GM10266 (cell line): ENCODE measurements at regions not wholly inside any gene's neighbourhood (a gene's known extent, or its start where the extent isn't known, plus 50 kb on each side); places are given as distances from the start of the nearest gene placed in this dataset.

ENCODE experiments used
- DNase-seq: peaks from one replicate; pipeline ENCODE4 v3.0.0; 2012; ENCODE audit errors: extremely low spot score
- TF ChIP-seq, protein P1 (sequence below): IDR thresholded peaks from 2 replicates; pipeline ENCODE4 v1.5.1; 2012; ENCODE audit warnings: mild to moderate bottlenecking, low read depth; ENCODE audit not compliant: control insufficient read depth, insufficient read depth; ENCODE audit errors: missing control alignments

DNA sequence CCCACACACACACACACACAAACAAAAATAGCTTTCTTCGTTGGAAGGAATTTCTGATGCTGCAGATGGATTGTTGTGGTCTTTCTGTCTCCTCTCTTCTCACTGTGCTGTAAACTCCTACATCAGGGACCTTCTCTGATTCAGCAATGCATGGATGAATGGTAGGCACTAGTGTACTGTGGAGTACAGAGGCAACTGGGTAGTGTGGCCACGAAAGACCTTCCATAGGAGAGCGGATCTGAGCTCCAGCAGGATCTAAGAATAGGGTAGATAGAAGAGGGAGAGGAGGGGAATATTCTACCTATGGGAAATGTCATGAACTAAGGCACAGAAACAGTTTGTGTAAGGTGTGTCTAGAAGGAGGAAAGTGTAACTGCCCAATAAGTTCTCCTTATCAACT, 266.8 kb downstream of the MYCN start:
- TF ChIP-seq, protein P1, sequence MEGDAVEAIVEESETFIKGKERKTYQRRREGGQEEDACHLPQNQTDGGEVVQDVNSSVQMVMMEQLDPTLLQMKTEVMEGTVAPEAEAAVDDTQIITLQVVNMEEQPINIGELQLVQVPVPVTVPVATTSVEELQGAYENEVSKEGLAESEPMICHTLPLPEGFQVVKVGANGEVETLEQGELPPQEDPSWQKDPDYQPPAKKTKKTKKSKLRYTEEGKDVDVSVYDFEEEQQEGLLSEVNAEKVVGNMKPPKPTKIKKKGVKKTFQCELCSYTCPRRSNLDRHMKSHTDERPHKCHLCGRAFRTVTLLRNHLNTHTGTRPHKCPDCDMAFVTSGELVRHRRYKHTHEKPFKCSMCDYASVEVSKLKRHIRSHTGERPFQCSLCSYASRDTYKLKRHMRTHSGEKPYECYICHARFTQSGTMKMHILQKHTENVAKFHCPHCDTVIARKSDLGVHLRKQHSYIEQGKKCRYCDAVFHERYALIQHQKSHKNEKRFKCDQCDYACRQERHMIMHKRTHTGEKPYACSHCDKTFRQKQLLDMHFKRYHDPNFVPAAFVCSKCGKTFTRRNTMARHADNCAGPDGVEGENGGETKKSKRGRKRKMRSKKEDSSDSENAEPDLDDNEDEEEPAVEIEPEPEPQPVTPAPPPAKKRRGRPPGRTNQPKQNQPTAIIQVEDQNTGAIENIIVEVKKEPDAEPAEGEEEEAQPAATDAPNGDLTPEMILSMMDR = no peak
- no peak for DNase-seq

DNA sequence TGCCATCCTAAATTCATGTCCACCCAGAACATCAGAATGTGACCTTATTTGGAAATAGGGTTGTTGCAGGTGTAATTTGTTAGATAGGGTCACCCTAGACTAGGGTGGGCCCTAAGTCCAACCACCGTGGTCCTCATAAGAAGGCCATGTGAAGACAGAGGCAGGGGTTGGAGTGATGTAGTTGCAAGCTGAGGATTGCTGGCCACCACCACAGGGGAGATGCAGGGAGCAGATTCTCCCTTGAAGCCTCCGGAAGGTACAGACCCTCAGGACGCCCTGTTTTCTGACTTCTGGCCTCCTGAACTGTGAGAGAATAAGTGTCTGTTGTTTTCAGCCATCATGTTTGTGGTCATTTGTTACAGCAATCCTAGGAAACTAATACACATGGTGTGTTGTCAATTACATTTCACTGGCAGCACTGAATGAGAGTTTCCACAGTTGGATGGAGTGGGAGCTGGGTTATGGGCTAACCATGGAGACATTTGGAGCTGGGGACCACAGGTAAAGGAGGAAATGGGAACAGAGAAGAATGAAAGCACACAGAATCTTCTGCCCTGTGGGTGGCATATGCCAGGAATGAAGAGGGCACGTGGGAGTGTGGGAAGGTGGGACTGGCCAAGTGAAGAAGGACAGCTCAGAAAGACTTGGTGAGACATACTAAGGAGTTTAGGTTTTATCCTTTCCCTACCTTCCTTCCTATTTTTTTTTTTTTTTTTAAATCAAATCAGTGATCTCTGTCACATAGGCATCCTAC, 266.0 kb downstream of the MYCN start:
- TF ChIP-seq, protein P1 = no peak
- no peak for DNase-seq

DNA sequence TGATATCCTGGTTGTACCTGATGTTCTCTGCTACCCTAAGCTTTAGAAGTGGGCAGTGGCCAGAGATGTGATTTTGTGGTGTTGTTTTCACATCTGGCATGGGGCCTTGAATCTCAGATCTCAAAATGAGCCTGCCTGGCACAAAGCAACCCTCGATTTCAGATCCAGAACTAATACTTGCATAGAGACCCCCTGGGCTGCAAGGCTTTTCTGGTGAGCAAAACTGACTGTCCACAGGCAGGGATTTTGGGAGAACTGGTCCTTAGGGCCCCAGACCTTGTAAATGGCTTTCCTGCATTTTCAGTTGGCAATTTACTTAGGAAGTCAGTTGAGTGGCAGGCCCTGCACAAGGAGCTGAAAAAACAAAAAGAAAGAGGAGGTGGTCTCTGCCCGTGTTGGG, 265.3 kb downstream of the MYCN start:
- TF ChIP-seq, protein P1 = no peak
- no peak for DNase-seq

DNA sequence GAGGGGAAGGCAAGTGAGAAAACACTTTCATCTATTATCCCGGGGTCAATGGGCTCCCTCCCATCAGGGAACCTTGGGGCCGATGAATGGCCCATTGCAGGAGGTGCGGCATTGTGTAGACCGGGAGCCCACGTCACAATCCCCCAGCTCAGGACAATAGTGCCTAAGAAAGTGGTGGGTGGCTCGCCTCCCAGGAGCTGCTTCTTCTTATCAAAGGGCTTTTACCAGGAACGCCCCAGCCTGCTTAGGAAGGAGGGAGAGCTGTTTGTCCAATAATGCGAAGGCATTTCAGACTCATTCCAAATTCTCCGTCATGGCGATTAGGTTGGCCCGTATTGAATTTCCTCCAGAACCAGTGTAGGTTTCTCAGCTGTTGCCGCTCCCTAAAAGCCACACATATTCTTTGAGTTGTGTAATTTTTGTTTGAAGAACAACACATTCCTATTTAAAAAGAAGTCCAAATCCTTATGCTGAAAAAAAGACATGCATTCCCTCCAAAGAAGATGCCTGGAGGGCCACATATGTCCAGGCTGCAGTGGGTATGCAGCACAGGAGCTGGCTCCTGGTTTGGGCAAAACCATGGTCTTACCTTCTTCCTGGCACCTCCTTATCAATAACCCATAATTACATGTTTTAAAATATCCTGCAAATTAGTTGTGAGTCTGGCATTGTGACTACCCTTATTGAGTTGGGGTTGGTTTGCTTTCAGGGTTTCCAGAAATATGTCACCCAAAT, 264.7 kb downstream of the MYCN start:
- no peak for DNase-seq
- TF ChIP-seq, protein P1 = no peak

DNA sequence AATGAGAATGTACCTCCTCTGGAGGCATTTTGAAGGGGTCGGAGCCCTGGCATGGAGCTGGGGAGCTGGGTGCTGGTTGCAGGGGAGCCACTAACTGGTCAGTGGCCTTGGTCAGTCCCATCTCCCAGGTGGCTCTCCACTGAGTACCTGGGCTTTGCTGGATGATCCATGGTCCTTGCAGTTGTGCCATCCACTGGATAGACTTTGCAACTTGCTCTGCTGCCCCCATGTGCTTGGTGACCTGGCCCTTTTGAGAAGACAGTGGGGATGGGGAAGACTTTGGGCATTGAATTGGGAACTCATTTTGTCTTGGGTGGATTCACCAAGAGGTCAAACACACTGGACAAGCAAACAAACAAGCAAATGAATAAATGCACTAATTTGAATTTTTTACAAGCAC, 263.9 kb downstream of the MYCN start:
- TF ChIP-seq, protein P1 = no peak
- no peak for DNase-seq

DNA sequence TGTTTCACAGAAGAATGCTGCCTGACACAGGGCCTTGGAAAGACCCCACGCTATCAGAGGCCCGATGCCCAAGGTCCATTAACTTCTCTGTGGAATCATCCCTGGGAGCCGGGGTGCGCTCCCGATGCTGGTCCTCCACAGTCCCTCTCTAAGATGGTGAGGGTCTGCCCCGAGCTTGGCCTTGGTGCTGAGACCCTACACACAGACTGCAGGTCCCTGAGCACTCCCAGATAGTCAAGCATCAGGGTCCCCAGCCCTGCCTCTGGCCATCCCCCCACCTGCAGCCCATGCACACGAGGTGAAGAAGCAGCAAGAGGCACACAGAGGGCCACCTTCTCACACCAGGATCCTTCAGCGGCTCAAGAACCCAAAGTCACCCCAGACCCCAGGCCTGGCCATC, 263.3 kb downstream of the MYCN start:
- TF ChIP-seq, protein P1 = no peak
- DNase-seq = no peak

DNA sequence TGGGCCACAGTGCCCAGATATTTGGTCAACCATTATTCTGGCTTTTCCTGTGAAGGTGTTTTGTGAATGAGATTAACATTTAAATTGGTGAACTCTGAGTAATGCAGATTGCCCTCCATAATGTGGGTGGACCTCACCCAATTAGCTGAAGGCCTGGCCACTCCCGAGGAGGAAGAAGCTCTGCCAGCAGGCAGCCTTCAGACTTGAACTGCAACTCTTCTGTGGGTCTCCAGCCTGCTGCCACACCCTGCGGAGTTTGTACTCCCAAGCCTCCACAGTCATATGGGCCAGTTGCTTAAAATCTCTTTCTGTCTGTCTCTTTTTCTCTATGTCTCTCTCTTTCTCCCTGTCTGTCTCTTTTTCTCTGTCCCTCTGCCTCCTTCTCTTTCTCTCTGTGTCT, 262.7 kb downstream of the MYCN start:
- TF ChIP-seq, protein P1 = no peak
- DNase-seq = no peak
